Prostate gland (tissue), 2 donors: ENCODE measurements at regions not wholly inside any gene's neighbourhood (a gene's known extent, or its start where the extent isn't known, plus 50 kb on each side); places are given as distances from the start of the nearest gene placed in this dataset.

Experiments used
- DNase-seq: peaks from one replicate; pipeline ENCODE4 v3.0.0-alpha.2; 2019; ENCODE audit warnings: low spot score
- H3K27ac ChIP-seq, 2 donors: fragments of 200-600 bp; sonication (generic); 2 replicates each; pipeline ENCODE4 v1.5.1; 2017 to 2019
- H3K27me3 ChIP-seq: fragments of 200-600 bp; sonication (generic); replicated peaks from 2 replicates; pipeline ENCODE4 v1.5.1; 2019; ENCODE audit not compliant: insufficient read depth
- H3K36me3 ChIP-seq, 2 donors: fragments of 200-600 bp; sonication (generic); 1 replicate in 1 of 2; 2 replicates in 1 of 2; pipeline versions ENCODE4 v1.5.1 to v1.8.1; 2017 to 2019
- H3K4me1 ChIP-seq: fragments of 200-600 bp; sonication (generic); replicated peaks from 2 replicates; pipeline ENCODE4 v1.5.1; 2019
- H3K4me3 ChIP-seq, 2 donors: fragments of 200-600 bp; sonication (generic); 2 replicates each; pipeline ENCODE4 v1.5.1; 2017 to 2019
- H3K9me3 ChIP-seq: fragments of 200-600 bp; sonication (generic); 2 replicates; pipeline ENCODE4 v1.5.1; 2017
- POLR2A ChIP-seq: fragments of 450-650 bp; IDR thresholded peaks from one replicate; pipeline ENCODE4 v1.6.1; 2016; ENCODE audit warnings: antibody characterized with exemption, mild to moderate bottlenecking
- POLR2AphosphoS5 ChIP-seq: sonication (generic); formaldehyde crosslinking; IDR thresholded peaks from one replicate; pipeline ENCODE4 v1.6.1; 2017; ENCODE audit warnings: antibody characterized with exemption
- WGBS: methylation state at CpG from one replicate; pipeline ENCODE4 v1.1.5; 2018; 5-methylcytosine and 5-hydroxymethylcytosine counted together
- intact Hi-C: fragments of 100-400 bp; cut with DNase I; formaldehyde crosslinking; loops from one replicate; pipeline ENCODE4 v1.14.2; 2022
- TF ChIP-seq, protein P1 (sequence below), 4 experiments: fragments of 200-600 bp in 2 of 4; fragments of 450-650 bp in 2 of 4; sonication (generic) in 2 of 4; IDR thresholded peaks; 1 replicate in 3 of 4; 2 replicates in 1 of 4; pipeline ENCODE4 v1.5.1; 2016 to 2019; ENCODE audit warnings: antibody characterized with exemption in 4 of 4, mild to moderate bottlenecking in 2 of 4, moderate library complexity in 2 of 4

DNA sequence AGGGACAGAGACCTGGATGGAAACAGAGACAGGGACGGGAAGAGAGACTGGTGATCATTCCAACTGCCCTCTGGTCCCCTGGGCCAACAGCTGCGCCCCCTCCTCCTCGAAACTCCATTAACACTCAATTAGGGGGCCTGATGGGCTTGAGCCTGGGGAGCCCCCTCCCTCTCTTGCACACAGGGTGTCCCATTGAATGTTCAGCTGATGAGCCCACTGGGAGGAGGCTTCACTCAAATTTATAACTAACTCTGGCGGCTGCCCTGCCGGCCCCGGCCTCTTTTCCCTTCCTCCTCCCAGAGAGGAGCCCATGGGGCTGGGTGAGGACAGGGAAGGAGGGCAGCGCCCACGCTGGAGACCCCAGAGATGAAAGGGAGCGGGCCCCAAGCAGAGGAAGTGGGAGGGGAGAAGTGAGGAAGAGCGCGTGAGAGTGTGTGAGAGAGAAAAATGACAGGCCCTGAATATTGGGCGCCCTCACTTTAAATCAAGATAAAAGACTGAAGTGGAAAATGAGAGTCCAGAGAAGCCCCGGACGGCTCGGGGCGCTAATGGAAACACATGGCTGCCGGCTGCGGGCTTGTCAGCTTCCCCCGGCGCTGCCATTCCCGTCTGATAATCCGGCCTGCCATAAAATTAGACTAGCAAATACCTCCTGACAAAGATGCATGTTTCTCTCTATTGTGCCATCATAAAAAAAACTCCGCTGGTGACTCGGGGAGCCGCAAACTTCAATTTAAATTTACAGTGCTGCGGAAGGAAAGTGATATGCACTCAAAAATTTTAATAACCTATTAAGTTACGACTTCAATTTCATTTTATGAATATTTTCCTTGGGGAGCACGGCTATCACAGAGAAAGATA is 58.0 kb upstream of the PAX2 start:
- Histone ChIP-seq H3K36me3 (no peaks in the 10 kb centered on the region), H3K9me3 (no peaks in the 10 kb centered on the region), H3K4me1 (no peaks in the 10 kb centered on the region), H3K27ac (no peak overlapping the region), H3K27me3 (peaks cover 22% of the 10 kb centered on the region), H3K4me3 (no peak overlapping the region)
- 8% methylated on average over 28 of the region's 28 CpGs for WGBS
- no peak for TF ChIP-seq POLR2A
- no peak for TF ChIP-seq POLR2AphosphoS5
- TF ChIP-seq, protein P1, sequence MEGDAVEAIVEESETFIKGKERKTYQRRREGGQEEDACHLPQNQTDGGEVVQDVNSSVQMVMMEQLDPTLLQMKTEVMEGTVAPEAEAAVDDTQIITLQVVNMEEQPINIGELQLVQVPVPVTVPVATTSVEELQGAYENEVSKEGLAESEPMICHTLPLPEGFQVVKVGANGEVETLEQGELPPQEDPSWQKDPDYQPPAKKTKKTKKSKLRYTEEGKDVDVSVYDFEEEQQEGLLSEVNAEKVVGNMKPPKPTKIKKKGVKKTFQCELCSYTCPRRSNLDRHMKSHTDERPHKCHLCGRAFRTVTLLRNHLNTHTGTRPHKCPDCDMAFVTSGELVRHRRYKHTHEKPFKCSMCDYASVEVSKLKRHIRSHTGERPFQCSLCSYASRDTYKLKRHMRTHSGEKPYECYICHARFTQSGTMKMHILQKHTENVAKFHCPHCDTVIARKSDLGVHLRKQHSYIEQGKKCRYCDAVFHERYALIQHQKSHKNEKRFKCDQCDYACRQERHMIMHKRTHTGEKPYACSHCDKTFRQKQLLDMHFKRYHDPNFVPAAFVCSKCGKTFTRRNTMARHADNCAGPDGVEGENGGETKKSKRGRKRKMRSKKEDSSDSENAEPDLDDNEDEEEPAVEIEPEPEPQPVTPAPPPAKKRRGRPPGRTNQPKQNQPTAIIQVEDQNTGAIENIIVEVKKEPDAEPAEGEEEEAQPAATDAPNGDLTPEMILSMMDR (IDR thresholded peaks at IDR 0.05), result no peak
- DNase-seq, result no peak
- intact Hi-C loops, result no loop called here

GRCh38 chr10:100688201-100688600 is 57.2 kb upstream of the PAX2 start:
- H3K36me3 ChIP-seq, result no peaks in the 10 kb centered on the region
- H3K27ac ChIP-seq, result no peak overlapping the region
- H3K4me3 ChIP-seq, result no peak overlapping the region
- TF ChIP-seq POLR2A, result no peak
- TF ChIP-seq, protein P1 (IDR thresholded peaks at IDR 0.05), result no peak
- no peak for TF ChIP-seq POLR2AphosphoS5
- no peaks in the 10 kb centered on the region for H3K4me1 ChIP-seq
- no peak for DNase-seq
- H3K9me3 ChIP-seq, result no peaks in the 10 kb centered on the region
- 23% methylated on average over 6 of the region's 6 CpGs for WGBS
- intact Hi-C loops, result no loop called here
- peaks cover 22% of the 10 kb centered on the region for H3K27me3 ChIP-seq

GRCh38 chr10:100693821-100694220 is 51.6 kb upstream of the PAX2 start:
- no peak for DNase-seq
- 66% methylated on average over 5 of the region's 5 CpGs for WGBS
- intact Hi-C loops, result no loop called here
- TF ChIP-seq POLR2AphosphoS5, result no peak
- TF ChIP-seq, protein P1 (IDR thresholded peaks at IDR 0.05), result no peak
- TF ChIP-seq POLR2A, result no peak
- H3K4me1 ChIP-seq, result no peaks in the 10 kb centered on the region
- no peaks in the 10 kb centered on the region for H3K27me3 ChIP-seq
- H3K9me3 ChIP-seq, result no peaks in the 10 kb centered on the region
- H3K4me3 ChIP-seq, result no peak overlapping the region
- H3K27ac ChIP-seq, result no peak overlapping the region
- no peaks in the 10 kb centered on the region for H3K36me3 ChIP-seq
